ENCODE measurements at regions not wholly inside any gene's neighbourhood (a gene's known extent, or its start where the extent isn't known, plus 50 kb on each side); places are given as distances from the start of the nearest gene placed in this dataset.
"Not testable (repeated sequence)": the region's sequence is repeated elsewhere in the genome, so short reads cannot be mapped to it uniquely, and the experiment has no call there.

- DNase-seq: no peak
Observed at GRCh38 chr20:6295127-6295866, 172.5 kb upstream of the FERMT1 start.

- DNase-seq: no peak
Observed at GRCh38 chr20:6287471-6287870, 164.6 kb upstream of the FERMT1 start.

GRCh38 chr20:6282642-6283041 lies 159.8 kb upstream of the FERMT1 start:
- DNase-seq: no peak

- DNase-seq: no peak
Observed at GRCh38 chr20:6277661-6278240, 154.9 kb upstream of the FERMT1 start.

- DNase-seq: not testable (repeated sequence)
Observed at GRCh38 chr20:6270404-6270803, 147.6 kb upstream of the FERMT1 start.

- DNase-seq: no peak
Observed at GRCh38 chr20:6269168-6269873, 146.5 kb upstream of the FERMT1 start.

- no peak for DNase-seq
Observed at GRCh38 chr20:6265204-6265904, 142.5 kb upstream of the FERMT1 start.

GRCh38 chr20:6253396-6253795 lies 130.6 kb upstream of the FERMT1 start:
- DNase-seq: no peak

- DNase-seq: no peak
Observed at GRCh38 chr20:6245436-6245835, 122.6 kb upstream of the FERMT1 start.

GRCh38 chr20:6241591-6241990 lies 118.8 kb upstream of the FERMT1 start:
- DNase-seq: no peak

GRCh38 chr20:6240059-6240458 lies 117.2 kb upstream of the FERMT1 start:
- DNase-seq: no peak

GRCh38 chr20:6238421-6238820 lies 115.6 kb upstream of the FERMT1 start:
- no peak for DNase-seq

- DNase-seq: no peak
Observed at GRCh38 chr20:6235510-6235909, 112.7 kb upstream of the FERMT1 start.

- DNase-seq: no peak
Observed at GRCh38 chr20:6232436-6232835, 109.6 kb upstream of the FERMT1 start.

GRCh38 chr20:6231556-6231955 lies 108.7 kb upstream of the FERMT1 start:
- no peak for DNase-seq

- no peak for DNase-seq
Observed at GRCh38 chr20:6228302-6228843, 105.5 kb upstream of the FERMT1 start.

- no peak for DNase-seq
Observed at GRCh38 chr20:6213311-6213710, 90.5 kb upstream of the FERMT1 start.

- DNase-seq: no peak
Observed at GRCh38 chr20:6212903-6213302, 90.1 kb upstream of the FERMT1 start.

- no peak for DNase-seq
Observed at GRCh38 chr20:6209093-6209492, 86.3 kb upstream of the FERMT1 start.

GRCh38 chr20:6200092-6200491 lies 77.3 kb upstream of the FERMT1 start:
- DNase-seq: no peak

GRCh38 chr20:6185268-6185667 lies 62.4 kb upstream of the FERMT1 start:
- DNase-seq: no peak

GRCh38 chr20:6184086-6184485 lies 61.3 kb upstream of the FERMT1 start:
- no peak for DNase-seq

- no peak for DNase-seq
Observed at GRCh38 chr20:6180531-6180930, 57.7 kb upstream of the FERMT1 start.

All from KG1 (cell line).